B cell (primary cell): ENCODE measurements at regions not wholly inside any gene's neighbourhood (a gene's known extent, or its start where the extent isn't known, plus 50 kb on each side); places are given as distances from the start of the nearest gene placed in this dataset.

Experiments
- CTCF ChIP-seq: fragments of 200-600 bp; IDR thresholded peaks from one replicate; pipeline ENCODE4 v1.8.0; 2022; ENCODE audit warnings: antibody characterized with exemption, mild to moderate bottlenecking
- EZH2 ChIP-seq: IDR thresholded peaks from 2 replicates; pipeline ENCODE4 v1.6.1; 2012; ENCODE audit warnings: borderline replicate concordance, low read depth, mild to moderate bottlenecking, moderate library complexity, low read length; ENCODE audit not compliant: insufficient read depth, poor library complexity, severe bottlenecking

GRCh38 chrX:147498796-147499195 lies 412.9 kb upstream of the FMR1 start:
- TF ChIP-seq CTCF (no peak), EZH2 (no peak)
